GM18498 (cell line): ENCODE measurements at regions not wholly inside any gene's neighbourhood (a gene's known extent, or its start where the extent isn't known, plus 50 kb on each side); places are given as distances from the start of the nearest gene placed in this dataset.

ENCODE experiments used
- ATAC-seq: cut with Tn5 transposase; IDR thresholded peaks from one replicate; pipeline ENCODE4 v1.9.1; 2021; ENCODE audit warnings: mild to moderate bottlenecking, moderate library complexity; ENCODE audit not compliant: unreplicated experiment

DNA sequence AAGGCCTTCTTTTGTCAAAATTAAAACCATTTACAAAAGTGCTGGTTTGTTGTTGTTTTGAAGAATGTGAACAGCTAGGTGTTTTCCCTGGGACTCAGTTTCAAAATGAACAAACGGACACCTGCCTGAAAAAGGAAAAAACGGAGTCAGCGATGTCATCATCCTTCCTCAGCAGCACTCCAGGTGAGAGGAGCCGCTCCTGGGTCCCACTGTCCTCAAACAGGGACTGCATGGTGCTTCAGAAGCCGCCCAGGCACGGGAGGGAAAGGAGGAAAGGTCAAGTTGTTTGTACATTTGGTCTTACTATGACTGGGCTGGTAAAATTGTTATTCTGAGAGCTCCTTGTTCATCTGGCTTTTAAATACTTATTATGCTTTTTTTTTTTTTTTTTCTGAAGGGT, 69.0 kb upstream of the ZSWIM6 start:
- ATAC-seq, result no peak

- no peak for ATAC-seq
Observed at GRCh38 chr5:61263561-61264272, 68.3 kb upstream of the ZSWIM6 start.

- ATAC-seq, result no peak
Observed at GRCh38 chr5:61264273-61264661, 67.8 kb upstream of the ZSWIM6 start.

DNA sequence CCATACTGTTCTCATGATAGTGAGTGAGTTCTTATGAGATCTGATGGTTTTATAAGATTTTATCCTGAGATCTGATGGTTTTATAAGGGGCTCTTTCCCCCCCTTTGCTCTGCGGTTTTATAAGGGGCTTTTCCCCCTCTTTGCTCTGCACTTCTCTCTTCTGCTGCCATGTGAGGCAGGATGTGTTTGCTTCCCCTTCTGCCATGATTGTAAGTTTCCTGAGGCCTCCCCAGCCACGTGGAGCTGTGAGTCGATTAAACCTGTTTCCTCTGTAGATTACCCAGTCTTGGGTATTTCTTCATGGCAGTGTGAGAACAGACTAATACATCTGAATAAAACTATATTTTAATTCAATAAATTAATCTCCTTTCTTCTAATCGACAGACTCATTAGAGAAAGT, 64.9 kb upstream of the ZSWIM6 start:
- ATAC-seq, result no peak

DNA sequence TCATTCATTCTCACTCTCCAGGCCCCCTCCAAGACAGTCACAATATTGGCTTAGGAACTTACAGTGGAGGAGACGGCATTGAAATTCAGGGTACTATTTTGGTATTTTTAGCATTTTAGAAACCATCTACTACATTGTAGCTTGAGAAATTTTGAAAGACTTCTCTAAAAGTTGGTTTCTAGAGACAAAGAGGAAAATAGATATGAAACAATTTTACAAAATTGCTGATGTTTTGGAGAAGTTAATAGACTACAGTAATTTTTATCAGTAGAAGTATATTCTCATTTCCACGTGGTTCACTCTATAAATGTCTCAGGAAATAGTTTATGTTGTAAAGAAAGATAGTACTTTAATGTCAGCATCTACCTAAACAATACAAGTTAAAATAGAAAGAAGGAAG, 63.2 kb upstream of the ZSWIM6 start:
- ATAC-seq, result no peak

GRCh38 chr5:61270510-61271165, 61.4 kb upstream of the ZSWIM6 start:
- ATAC-seq, result no peak

- ATAC-seq, result no peak
Observed at GRCh38 chr5:61272688-61273087, 59.4 kb upstream of the ZSWIM6 start.

DNA sequence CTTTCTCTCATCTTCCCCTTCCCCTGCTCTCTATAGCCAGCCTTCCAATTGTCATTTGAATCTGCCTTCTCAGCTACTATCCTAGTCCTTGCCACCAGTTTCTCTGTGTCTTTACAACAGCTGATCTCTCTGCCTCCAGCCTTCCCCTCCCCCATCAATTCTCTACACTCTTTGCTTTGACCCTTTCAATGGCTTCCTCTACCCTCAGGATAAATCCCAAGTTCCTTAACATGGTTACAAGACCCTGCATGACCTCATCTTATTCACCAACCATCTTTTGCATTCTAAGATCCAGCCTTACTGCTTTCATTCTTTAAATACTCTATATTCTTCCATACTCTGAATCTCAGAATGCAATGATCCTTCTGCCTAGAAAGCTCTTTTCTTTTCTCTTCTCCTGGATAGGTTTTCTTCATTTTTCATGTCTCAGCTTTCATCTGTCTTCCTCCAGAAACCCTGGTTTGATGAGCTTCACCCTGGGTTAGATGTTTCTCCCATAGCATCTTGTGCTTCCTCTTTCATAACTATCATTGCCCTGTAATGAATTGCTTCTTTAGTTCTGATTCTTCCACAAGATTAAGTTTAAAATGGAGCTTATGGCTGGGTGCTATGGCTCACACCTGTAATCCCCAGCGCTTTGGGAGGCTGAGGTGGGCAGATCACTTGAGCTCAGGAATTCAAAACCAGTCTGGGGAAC, 58.6 kb upstream of the ZSWIM6 start:
- no peak for ATAC-seq

DNA sequence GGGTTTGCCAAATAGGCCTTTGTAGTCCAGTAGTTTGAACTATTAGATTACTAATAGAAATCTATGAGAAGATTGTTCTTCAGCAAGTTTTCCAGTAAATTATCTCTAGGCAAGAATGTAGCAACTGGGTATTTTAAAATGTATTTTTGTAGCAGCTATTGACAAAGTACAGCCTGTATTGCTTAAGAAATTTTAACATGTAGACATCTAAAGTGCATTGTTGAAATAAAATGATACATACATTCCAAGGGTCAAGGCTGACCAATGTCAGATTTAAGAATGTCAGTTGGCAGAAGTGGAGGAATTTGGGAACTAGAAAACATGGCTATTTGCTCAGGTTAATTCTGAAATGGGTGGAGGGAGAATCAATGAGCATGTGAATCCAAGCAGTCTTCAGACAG, 57.5 kb upstream of the ZSWIM6 start:
- ATAC-seq, result no peak

- ATAC-seq, result no peak
Observed at GRCh38 chr5:61275841-61276240, 56.2 kb upstream of the ZSWIM6 start.

DNA sequence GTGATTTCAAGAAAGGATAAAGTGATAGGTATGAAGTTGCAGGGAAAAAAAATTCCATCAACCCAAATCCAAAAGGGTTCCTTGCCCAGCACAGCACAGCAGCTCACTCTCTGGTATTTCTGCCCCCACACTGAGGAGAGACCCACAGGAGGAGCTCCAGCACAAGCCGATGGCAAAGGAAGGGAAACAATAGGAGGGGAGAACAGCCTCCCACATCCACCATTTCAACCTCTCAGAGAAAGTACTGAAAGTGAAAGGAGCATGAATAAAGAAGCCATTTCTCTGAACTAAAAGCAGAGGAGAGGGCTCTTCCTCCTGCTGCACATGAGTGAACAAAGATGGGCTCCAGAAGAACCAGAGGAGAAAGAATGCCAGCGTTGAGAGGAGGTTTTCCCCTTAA, 54.9 kb upstream of the ZSWIM6 start:
- peak; percentile 42 for ATAC-seq

- ATAC-seq, result no peak
Observed at GRCh38 chr5:61277781-61278180, 54.3 kb upstream of the ZSWIM6 start.

DNA sequence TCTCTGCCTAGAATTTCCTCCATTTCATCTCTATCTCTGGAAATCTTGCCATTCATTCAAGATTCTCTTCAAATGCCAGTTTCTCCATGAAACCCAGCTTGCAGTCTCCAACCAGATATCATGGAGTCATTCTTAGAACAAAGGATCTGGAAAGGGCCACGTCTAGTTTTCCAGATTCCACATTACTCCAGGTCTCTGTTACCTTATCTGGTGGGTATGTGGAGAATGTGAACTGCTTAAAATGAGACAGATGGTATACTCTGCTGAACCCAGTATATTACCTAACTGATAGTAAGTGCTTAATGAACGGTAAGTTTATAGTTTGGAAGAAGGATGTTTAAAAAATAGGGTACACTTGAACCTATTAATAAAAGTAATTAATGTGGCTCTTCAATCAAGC, 52.3 kb upstream of the ZSWIM6 start:
- no peak for ATAC-seq

GRCh38 chr5:61280205-61280604, 51.9 kb upstream of the ZSWIM6 start:
- peak; percentile 52 for ATAC-seq

DNA sequence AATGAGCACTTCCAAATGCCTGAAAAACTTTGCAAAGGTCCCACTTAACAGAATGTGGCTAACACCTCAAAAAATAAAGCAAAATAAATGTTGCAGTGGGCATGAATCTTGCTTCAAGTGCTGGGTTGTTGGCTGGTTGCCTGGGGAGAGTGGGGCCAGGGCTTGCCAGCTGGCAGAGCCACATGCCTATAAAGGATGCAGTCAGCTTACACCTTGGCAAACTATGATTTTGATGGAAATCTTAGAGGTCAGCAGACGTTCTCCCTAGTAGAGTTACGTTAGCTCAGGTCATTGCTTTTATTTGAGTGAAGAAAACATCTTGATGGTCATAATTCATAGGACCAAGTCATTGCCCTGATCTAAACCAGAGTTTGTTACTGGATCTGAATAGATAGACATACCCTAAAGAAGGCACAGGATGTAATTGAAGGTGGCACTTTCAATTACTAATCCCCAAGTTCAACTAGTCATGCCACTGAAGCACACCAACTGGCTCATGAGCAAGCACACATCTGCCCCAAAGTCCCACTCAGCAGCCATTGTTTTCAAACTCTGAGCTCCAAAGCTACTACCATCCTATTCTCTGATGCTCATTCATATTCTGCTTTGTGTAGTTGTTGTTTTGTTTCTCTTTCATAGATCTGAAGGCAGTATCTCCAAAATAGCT, 51.2 kb upstream of the ZSWIM6 start:
- no peak for ATAC-seq

DNA sequence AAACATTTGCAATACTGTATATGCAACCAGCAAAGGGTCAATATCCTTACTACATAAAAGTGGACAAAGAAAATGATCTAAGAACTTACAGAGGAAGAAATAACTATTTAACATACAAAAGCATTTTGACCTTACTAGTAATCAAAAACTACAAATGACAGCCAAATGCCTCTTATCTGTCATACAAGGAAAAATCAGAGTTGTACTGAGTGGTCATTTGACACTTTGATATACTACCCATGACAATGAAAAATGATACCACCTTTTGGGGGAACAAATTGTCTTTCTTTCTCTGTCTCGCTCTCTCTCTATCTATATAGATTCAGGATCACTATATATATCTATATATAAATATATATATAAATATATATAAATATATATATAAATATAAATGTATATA, 50.4 kb upstream of the ZSWIM6 start:
- no peak for ATAC-seq
